ENCODE measurements at regions not wholly inside any gene's neighbourhood (a gene's known extent, or its start where the extent isn't known, plus 50 kb on each side); places are given as distances from the start of the nearest gene placed in this dataset.

GRCh38 chr5:57947181-57947580 lies 464.6 kb upstream of the ACTBL2 start:
- no peaks in the 10 kb centered on the region for H3K27me3 ChIP-seq (ENCODE audit: insufficient read depth, low read length, poor library complexity)
- H4K5ac ChIP-seq (ENCODE audit: low read length), result no peak overlapping the region
- no peak overlapping the region for H3K4me3 ChIP-seq (ENCODE audit: low read length)
- DNase-seq, result no peak
- no peak overlapping the region for H2BK5ac ChIP-seq (ENCODE audit: low read length)
- no peak overlapping the region for H3K56ac ChIP-seq (ENCODE audit: low read length)
- no peak overlapping the region for H2BK15ac ChIP-seq (replicated peaks; ENCODE audit: low read depth)
- H3K4me1 ChIP-seq (ENCODE audit: control insufficient read depth, low read depth, low read length), result no peaks in the 10 kb centered on the region
- H3K27ac ChIP-seq (ENCODE audit: low read depth, low read length), result no peak overlapping the region
- H3K4ac ChIP-seq (ENCODE audit: low read depth, low read length), result no peak overlapping the region
- H3K9ac ChIP-seq (ENCODE audit: low read length), result no peak overlapping the region
- H2BK120ac ChIP-seq (ENCODE audit: low read depth, low read length), result no peak overlapping the region
- H3K79me2 ChIP-seq (ENCODE audit: control insufficient read depth, insufficient read depth, low read length), result no peaks in the 10 kb centered on the region
- H3K18ac ChIP-seq (ENCODE audit: low read length), result no peak overlapping the region
- no peak overlapping the region for H2AK5ac ChIP-seq (ENCODE audit: low read length)
- 100% methylated on average over 1 of the region's 5 CpGs for WGBS (ENCODE audit: extremely low coverage, insufficient coverage, low lambda C conversion rate)
- no peaks in the 10 kb centered on the region for H3K79me1 ChIP-seq (ENCODE audit: low read length)
- no peak overlapping the region for H3K4me2 ChIP-seq (ENCODE audit: low read length)
- no peak overlapping the region for H4K8ac ChIP-seq (ENCODE audit: low read depth, low read length)
- no peak overlapping the region for H3K23ac ChIP-seq (ENCODE audit: low read length)
- H3K36me3 ChIP-seq (ENCODE audit: control insufficient read depth, insufficient read depth, low read length), result no peaks in the 10 kb centered on the region

GRCh38 chr5:57940879-57941278 lies 458.3 kb upstream of the ACTBL2 start:
- Histone ChIP-seq H4K5ac (ENCODE audit: low read length) (no peak overlapping the region), H3K56ac (ENCODE audit: low read length) (no peak overlapping the region), H3K4me1 (ENCODE audit: control insufficient read depth, low read depth, low read length) (no peaks in the 10 kb centered on the region), H3K36me3 (ENCODE audit: control insufficient read depth, insufficient read depth, low read length) (no peaks in the 10 kb centered on the region), H3K4me2 (ENCODE audit: low read length) (no peak overlapping the region), H3K4ac (ENCODE audit: low read depth, low read length) (no peak overlapping the region), H2BK5ac (ENCODE audit: low read length) (no peak overlapping the region), H3K79me1 (ENCODE audit: low read length) (no peaks in the 10 kb centered on the region), H3K4me3 (ENCODE audit: low read length) (no peak overlapping the region), H3K79me2 (ENCODE audit: control insufficient read depth, insufficient read depth, low read length) (no peaks in the 10 kb centered on the region), H3K27ac (ENCODE audit: low read depth, low read length) (no peak overlapping the region), H3K27me3 (ENCODE audit: insufficient read depth, low read length, poor library complexity) (no peaks in the 10 kb centered on the region), H2BK120ac (ENCODE audit: low read depth, low read length) (no peak overlapping the region), H4K8ac (ENCODE audit: low read depth, low read length) (no peak overlapping the region), H2BK15ac (replicated peaks; ENCODE audit: low read depth) (no peak overlapping the region), H2AK5ac (ENCODE audit: low read length) (no peak overlapping the region), H3K18ac (ENCODE audit: low read length) (no peak overlapping the region), H3K9ac (ENCODE audit: low read length) (no peak overlapping the region), H3K23ac (ENCODE audit: low read length) (no peak overlapping the region)
- WGBS (ENCODE audit: extremely low coverage, insufficient coverage, low lambda C conversion rate), result no CpG with 5 or more reads among the region's 3 CpGs
- DNase-seq, result no peak

- Histone ChIP-seq H3K4me2 (ENCODE audit: low read length) (no peak overlapping the region), H2BK5ac (ENCODE audit: low read length) (no peak overlapping the region), H2BK15ac (replicated peaks; ENCODE audit: low read depth) (no peak overlapping the region), H3K9ac (ENCODE audit: low read length) (no peak overlapping the region), H3K79me2 (ENCODE audit: control insufficient read depth, insufficient read depth, low read length) (no peaks in the 10 kb centered on the region), H3K56ac (ENCODE audit: low read length) (no peak overlapping the region), H3K79me1 (ENCODE audit: low read length) (no peaks in the 10 kb centered on the region), H4K5ac (ENCODE audit: low read length) (no peak overlapping the region), H3K4me3 (ENCODE audit: low read length) (no peak overlapping the region), H3K4me1 (ENCODE audit: control insufficient read depth, low read depth, low read length) (no peaks in the 10 kb centered on the region), H3K27ac (ENCODE audit: low read depth, low read length) (no peak overlapping the region), H2AK5ac (ENCODE audit: low read length) (no peak overlapping the region), H2BK120ac (ENCODE audit: low read depth, low read length) (no peak overlapping the region), H3K4ac (ENCODE audit: low read depth, low read length) (no peak overlapping the region), H3K36me3 (ENCODE audit: control insufficient read depth, insufficient read depth, low read length) (no peaks in the 10 kb centered on the region), H3K27me3 (ENCODE audit: insufficient read depth, low read length, poor library complexity) (no peaks in the 10 kb centered on the region), H3K18ac (ENCODE audit: low read length) (no peak overlapping the region), H3K23ac (ENCODE audit: low read length) (no peak overlapping the region), H4K8ac (ENCODE audit: low read depth, low read length) (no peak overlapping the region)
- DNase-seq, result no peak
- WGBS (ENCODE audit: extremely low coverage, insufficient coverage, low lambda C conversion rate), result no CpG with 5 or more reads among the region's 3 CpGs
These were observed 457.6 kb upstream of the ACTBL2 start for GRCh38 chr5:57940236-57940635.

- no peak overlapping the region for H3K9ac ChIP-seq (ENCODE audit: low read length)
- H3K4me2 ChIP-seq (ENCODE audit: low read length), result no peak overlapping the region
- H2BK5ac ChIP-seq (ENCODE audit: low read length), result no peak overlapping the region
- no peaks in the 10 kb centered on the region for H3K36me3 ChIP-seq (ENCODE audit: control insufficient read depth, insufficient read depth, low read length)
- WGBS (ENCODE audit: extremely low coverage, insufficient coverage, low lambda C conversion rate), result no CpG with 5 or more reads among the region's 3 CpGs
- no peak overlapping the region for H4K5ac ChIP-seq (ENCODE audit: low read length)
- no peak overlapping the region for H2BK15ac ChIP-seq (replicated peaks; ENCODE audit: low read depth)
- H4K8ac ChIP-seq (ENCODE audit: low read depth, low read length), result peak overlapping the region; percentile 65
- no peaks in the 10 kb centered on the region for H3K79me1 ChIP-seq (ENCODE audit: low read length)
- no peaks in the 10 kb centered on the region for H3K79me2 ChIP-seq (ENCODE audit: control insufficient read depth, insufficient read depth, low read length)
- no peak overlapping the region for H3K56ac ChIP-seq (ENCODE audit: low read length)
- H3K4ac ChIP-seq (ENCODE audit: low read depth, low read length), result no peak overlapping the region
- no peak overlapping the region for H3K4me3 ChIP-seq (ENCODE audit: low read length)
- no peaks in the 10 kb centered on the region for H3K27me3 ChIP-seq (ENCODE audit: insufficient read depth, low read length, poor library complexity)
- H3K4me1 ChIP-seq (ENCODE audit: control insufficient read depth, low read depth, low read length), result no peaks in the 10 kb centered on the region
- no peak overlapping the region for H3K18ac ChIP-seq (ENCODE audit: low read length)
- no peak overlapping the region for H2AK5ac ChIP-seq (ENCODE audit: low read length)
- no peak overlapping the region for H3K27ac ChIP-seq (ENCODE audit: low read depth, low read length)
- H3K23ac ChIP-seq (ENCODE audit: low read length), result no peak overlapping the region
- H2BK120ac ChIP-seq (ENCODE audit: low read depth, low read length), result no peak overlapping the region
- no peak for DNase-seq
These were observed 457.2 kb upstream of the ACTBL2 start for GRCh38 chr5:57939771-57940170.

- H3K27me3 ChIP-seq (ENCODE audit: insufficient read depth, low read length, poor library complexity), result no peaks in the 10 kb centered on the region
- no peak for DNase-seq
- no peak overlapping the region for H4K5ac ChIP-seq (ENCODE audit: low read length)
- no peak overlapping the region for H2AK5ac ChIP-seq (ENCODE audit: low read length)
- no peak overlapping the region for H3K23ac ChIP-seq (ENCODE audit: low read length)
- H3K4ac ChIP-seq (ENCODE audit: low read depth, low read length), result no peak overlapping the region
- no peaks in the 10 kb centered on the region for H3K79me2 ChIP-seq (ENCODE audit: control insufficient read depth, insufficient read depth, low read length)
- H4K8ac ChIP-seq (ENCODE audit: low read depth, low read length), result no peak overlapping the region
- no peak overlapping the region for H3K18ac ChIP-seq (ENCODE audit: low read length)
- H2BK120ac ChIP-seq (ENCODE audit: low read depth, low read length), result no peak overlapping the region
- H2BK5ac ChIP-seq (ENCODE audit: low read length), result no peak overlapping the region
- no peaks in the 10 kb centered on the region for H3K36me3 ChIP-seq (ENCODE audit: control insufficient read depth, insufficient read depth, low read length)
- no peaks in the 10 kb centered on the region for H3K4me1 ChIP-seq (ENCODE audit: control insufficient read depth, low read depth, low read length)
- no peak overlapping the region for H3K56ac ChIP-seq (ENCODE audit: low read length)
- no peak overlapping the region for H3K4me3 ChIP-seq (ENCODE audit: low read length)
- H3K9ac ChIP-seq (ENCODE audit: low read length), result no peak overlapping the region
- H3K4me2 ChIP-seq (ENCODE audit: low read length), result no peak overlapping the region
- no peak overlapping the region for H2BK15ac ChIP-seq (replicated peaks; ENCODE audit: low read depth)
- no peak overlapping the region for H3K27ac ChIP-seq (ENCODE audit: low read depth, low read length)
- no peaks in the 10 kb centered on the region for H3K79me1 ChIP-seq (ENCODE audit: low read length)
These were observed 456.7 kb upstream of the ACTBL2 start for GRCh38 chr5:57939335-57939734.

GRCh38 chr5:57938174-57938557 lies 455.6 kb upstream of the ACTBL2 start:
- Histone ChIP-seq H4K8ac (ENCODE audit: low read depth, low read length) (no peak overlapping the region), H3K27ac (ENCODE audit: low read depth, low read length) (no peak overlapping the region), H3K4me3 (ENCODE audit: low read length) (no peak overlapping the region), H3K4me2 (ENCODE audit: low read length) (no peak overlapping the region), H3K9ac (ENCODE audit: low read length) (no peak overlapping the region), H3K36me3 (ENCODE audit: control insufficient read depth, insufficient read depth, low read length) (no peaks in the 10 kb centered on the region), H2BK15ac (replicated peaks; ENCODE audit: low read depth) (no peak overlapping the region), H2BK5ac (ENCODE audit: low read length) (no peak overlapping the region), H3K27me3 (ENCODE audit: insufficient read depth, low read length, poor library complexity) (no peaks in the 10 kb centered on the region), H2AK5ac (ENCODE audit: low read length) (no peak overlapping the region), H4K5ac (ENCODE audit: low read length) (no peak overlapping the region), H2BK120ac (ENCODE audit: low read depth, low read length) (no peak overlapping the region), H3K18ac (ENCODE audit: low read length) (no peak overlapping the region), H3K79me2 (ENCODE audit: control insufficient read depth, insufficient read depth, low read length) (no peaks in the 10 kb centered on the region), H3K79me1 (ENCODE audit: low read length) (no peaks in the 10 kb centered on the region), H3K4ac (ENCODE audit: low read depth, low read length) (no peak overlapping the region), H3K56ac (ENCODE audit: low read length) (no peak overlapping the region), H3K23ac (ENCODE audit: low read length) (no peak overlapping the region), H3K4me1 (ENCODE audit: control insufficient read depth, low read depth, low read length) (no peaks in the 10 kb centered on the region)
- DNase-seq, result no peak
